MM.1S (cell line): ENCODE measurements at regions not wholly inside any gene's neighbourhood (a gene's known extent, or its start where the extent isn't known, plus 50 kb on each side); places are given as distances from the start of the nearest gene placed in this dataset.

Source experiments
- DNase-seq: peaks from one replicate; pipeline ENCODE4 v3.0.0-alpha.2; 2015
- H2AFZ ChIP-seq: fragments of 300-600 bp; sonication (generic); 2 replicates; pipeline ENCODE4 v1.6.0; 2016; ENCODE audit warnings: antibody characterized with exemption, low read length
- H3F3A ChIP-seq: fragments of 300-600 bp; sonication (generic); 2 replicates; pipeline ENCODE4 v1.6.1; 2016; ENCODE audit warnings: mild to moderate bottlenecking, antibody characterized with exemption, low read length, moderate library complexity, mixed read lengths; ENCODE audit not compliant: insufficient read depth
- H3K27ac ChIP-seq: fragments of 300-600 bp; sonication (generic); 2 replicates; pipeline ENCODE4 v1.5.1; 2016; ENCODE audit warnings: mild to moderate bottlenecking, low read length
- H3K27me3 ChIP-seq: fragments of 300-600 bp; sonication (generic); replicated peaks from 2 replicates; pipeline ENCODE4 v1.6.0; 2016; ENCODE audit warnings: low read length; ENCODE audit not compliant: insufficient read depth
- H3K36me3 ChIP-seq: fragments of 300-600 bp; sonication (generic); replicated peaks from 2 replicates; pipeline ENCODE4 v1.6.1; 2016; ENCODE audit warnings: mild to moderate bottlenecking, low read length, mixed read lengths; ENCODE audit not compliant: insufficient read depth
- H3K4me1 ChIP-seq: fragments of 300-600 bp; sonication (generic); 2 replicates; pipeline ENCODE4 v1.6.1; 2016; ENCODE audit warnings: low read length, mixed read lengths
- H3K4me2 ChIP-seq: fragments of 300-600 bp; sonication (generic); 2 replicates; pipeline ENCODE4 v1.6.0; 2016; ENCODE audit warnings: low read depth, low read length
- H3K4me3 ChIP-seq: fragments of 300-600 bp; sonication (generic); 2 replicates; pipeline ENCODE4 v1.5.1; 2016; ENCODE audit warnings: low read length, mixed read lengths
- H3K79me2 ChIP-seq: fragments of 300-600 bp; sonication (generic); 2 replicates; pipeline ENCODE4 v1.6.1; 2016; ENCODE audit warnings: mixed run types, low read length, mixed read lengths
- H3K9ac ChIP-seq: fragments of 300-600 bp; sonication (generic); 2 replicates; pipeline ENCODE4 v1.6.1; 2016; ENCODE audit warnings: low read length, mixed read lengths
- H3K9me2 ChIP-seq: fragments of 300-600 bp; sonication (generic); replicated peaks from 2 replicates; pipeline ENCODE4 v1.6.1; 2016; ENCODE audit warnings: mild to moderate bottlenecking, low read length, mixed read lengths; ENCODE audit not compliant: insufficient read depth
- H3K9me3 ChIP-seq: fragments of 300-600 bp; sonication (generic); replicated peaks from 2 replicates; pipeline ENCODE4 v1.6.1; 2016; ENCODE audit warnings: mild to moderate bottlenecking, low read length, mixed read lengths; ENCODE audit not compliant: insufficient read depth
- H4K20me1 ChIP-seq: fragments of 300-600 bp; sonication (generic); 2 replicates; pipeline ENCODE4 v1.6.1; 2016; ENCODE audit warnings: mild to moderate bottlenecking, low read length, moderate library complexity, mixed read lengths; ENCODE audit not compliant: insufficient read depth
- CTCF ChIP-seq: fragments of 300-600 bp; sonication (generic); IDR thresholded peaks from 2 replicates; pipeline ENCODE4 v1.5.1; 2016; ENCODE audit warnings: antibody characterized with exemption, low read length, mixed read lengths
- EZH2 ChIP-seq: fragments of 300-600 bp; sonication (generic); optimal IDR thresholded peaks from 2 replicates; pipeline ENCODE3; 2017; ENCODE audit warnings: low read depth, mild to moderate bottlenecking, antibody characterized with exemption, low read length, mixed read lengths
- EZH2phosphoT487 ChIP-seq: fragments of 300-600 bp; sonication (generic); IDR thresholded peaks from 2 replicates; pipeline ENCODE4 v1.6.1; 2018; ENCODE audit warnings: antibody characterized with exemption, low read length

GRCh38 chrX:113929004-113929403, 654.9 kb upstream of the HTR2C start:
- no peak overlapping the region for H3K9ac ChIP-seq
- TF ChIP-seq CTCF (peak; percentile 61), EZH2 (no peak)
- H3K27me3 ChIP-seq: no peaks in the 10 kb centered on the region
- H3K4me3 ChIP-seq: no peak overlapping the region
- no peak overlapping the region for H2AFZ ChIP-seq
- peak; percentile 32 for DNase-seq
- no peaks in the 10 kb centered on the region for H3K4me1 ChIP-seq
- H3K27ac ChIP-seq: no peak overlapping the region
- H4K20me1 ChIP-seq: no peaks in the 10 kb centered on the region
- H3F3A ChIP-seq: no peaks in the 10 kb centered on the region
- no peaks in the 10 kb centered on the region for H3K79me2 ChIP-seq
- no peaks in the 10 kb centered on the region for H3K9me3 ChIP-seq
- no peak overlapping the region for H3K4me2 ChIP-seq
- H3K36me3 ChIP-seq: no peaks in the 10 kb centered on the region
- H3K9me2 ChIP-seq: no peaks in the 10 kb centered on the region

GRCh38 chrX:113920661-113921060, 663.2 kb upstream of the HTR2C start:
- no peak for DNase-seq
- H3K27ac ChIP-seq: no peak overlapping the region
- no peaks in the 10 kb centered on the region for H4K20me1 ChIP-seq
- no peaks in the 10 kb centered on the region for H3K79me2 ChIP-seq
- no peak overlapping the region for H3K4me2 ChIP-seq
- H3F3A ChIP-seq: no peaks in the 10 kb centered on the region
- no peaks in the 10 kb centered on the region for H3K9me3 ChIP-seq
- no peak for TF ChIP-seq CTCF
- TF ChIP-seq EZH2: no peak
- TF ChIP-seq EZH2phosphoT487: no peak
- no peaks in the 10 kb centered on the region for H3K27me3 ChIP-seq
- peaks cover 21% of the 10 kb centered on the region for H3K4me1 ChIP-seq
- no peaks in the 10 kb centered on the region for H3K9me2 ChIP-seq
- no peaks in the 10 kb centered on the region for H3K36me3 ChIP-seq
- no peak overlapping the region for H3K9ac ChIP-seq
- no peak overlapping the region for H3K4me3 ChIP-seq
- no peak overlapping the region for H2AFZ ChIP-seq

GRCh38 chrX:113919387-113919786, 664.5 kb upstream of the HTR2C start:
- no peak overlapping the region for H2AFZ ChIP-seq

More at GRCh38 chrX:113919387-113919786, 664.5 kb upstream of the HTR2C start:
- Histone ChIP-seq H3F3A (no peaks in the 10 kb centered on the region), H3K9ac (no peak overlapping the region), H3K27me3 (no peaks in the 10 kb centered on the region), H4K20me1 (no peaks in the 10 kb centered on the region), H3K27ac (peak overlapping the region; percentile 4; the same call in 1 of the 2 replicates), H3K36me3 (no peaks in the 10 kb centered on the region), H3K79me2 (no peaks in the 10 kb centered on the region), H3K9me2 (no peaks in the 10 kb centered on the region), H3K4me2 (peak overlapping the region; percentile 48; the same call in 1 of the 2 replicates), H3K4me3 (no peak overlapping the region), H3K4me1 (peaks cover 21% of the 10 kb centered on the region), H3K9me3 (no peaks in the 10 kb centered on the region)
- TF ChIP-seq CTCF: no peak
- no peak for TF ChIP-seq EZH2
- no peak for TF ChIP-seq EZH2phosphoT487
- DNase-seq: peak; percentile 78
